ENCODE measurements at regions not wholly inside any gene's neighbourhood (a gene's known extent, or its start where the extent isn't known, plus 50 kb on each side); places are given as distances from the start of the nearest gene placed in this dataset.

DNA sequence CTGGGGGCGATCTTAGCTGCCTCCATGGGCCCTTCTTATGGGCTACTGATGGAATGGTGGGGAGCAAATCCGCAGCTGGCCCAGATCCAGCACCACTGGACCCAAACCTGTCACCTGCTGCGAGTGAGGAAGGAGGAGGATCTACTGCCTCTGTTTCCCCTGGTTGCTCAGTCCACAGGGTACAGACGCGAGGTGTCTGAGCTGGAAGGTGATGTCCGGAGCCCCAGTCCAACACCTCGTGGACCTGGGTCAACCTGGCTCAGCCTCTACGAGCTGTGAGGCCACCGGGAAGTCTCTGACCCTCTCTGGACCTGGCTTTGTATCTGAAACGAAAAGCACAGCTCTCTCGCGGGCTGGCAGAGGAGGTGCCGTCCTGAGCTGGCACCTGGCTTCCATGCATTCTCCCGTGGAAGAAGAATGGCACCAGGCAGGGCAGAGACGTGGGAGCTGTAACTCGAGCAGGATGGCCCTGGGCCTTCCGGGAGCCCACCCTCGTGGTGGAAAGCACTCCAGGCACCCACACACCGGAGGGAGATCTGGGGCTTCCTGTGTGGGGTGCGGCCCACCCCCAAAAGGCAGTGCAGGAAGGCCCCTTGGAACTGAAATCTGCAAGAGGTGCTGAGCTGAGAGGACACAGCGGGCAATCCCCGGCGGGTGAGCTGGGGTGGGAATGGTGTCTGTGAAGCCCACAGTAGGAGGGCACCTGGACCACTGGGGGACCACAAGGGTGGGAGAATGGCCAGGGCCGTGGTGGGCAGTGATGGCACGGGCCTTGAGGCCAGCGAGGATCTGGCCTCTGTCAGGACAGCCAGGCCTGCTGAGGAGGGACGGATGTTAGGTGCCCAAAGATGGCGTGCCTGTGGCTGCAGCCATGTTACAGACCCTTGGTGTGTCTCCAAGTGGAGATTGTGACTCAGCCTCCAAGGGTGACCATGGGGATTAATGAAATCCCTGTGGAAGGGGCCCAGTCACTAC is 133.4 kb downstream of the OLFM1 start:
- Histone ChIP-seq H3K18ac (ENCODE audit: low read depth in 1 of 2, low read length in 2 of 2) (no peak overlapping the region), H3K9ac (ENCODE audit: low read length) (no peak overlapping the region), H3K4me3 (ENCODE audit: insufficient read depth in 1 of 2, low read depth in 1 of 2, low read length in 2 of 2) (no peak overlapping the region), H3K23ac (ENCODE audit: low read length in 2 of 2) (no peak overlapping the region), H2BK12ac (ENCODE audit: low read length in 2 of 2) (no peak overlapping the region), H3K36me3 (ENCODE audit: control insufficient read depth in 1 of 2, insufficient read depth in 2 of 2, low read depth in 1 of 2, low read length in 2 of 2) (no peaks in the 10 kb centered on the region), H4K8ac (ENCODE audit: low read length) (no peak overlapping the region), H3K79me1 (replicated peaks; ENCODE audit: low read length, poor library complexity, severe bottlenecking) (no peaks in the 10 kb centered on the region), H3K9me3 (ENCODE audit: control insufficient read depth, low read length) (no peaks in the 10 kb centered on the region), H2AFZ (ENCODE audit: low read depth, low read length) (no peak overlapping the region), H3K4me1 (ENCODE audit: control insufficient read depth, insufficient read depth, low read depth, low read length) (no peaks in the 10 kb centered on the region), H2BK15ac (ENCODE audit: low read depth, poor library complexity, severe bottlenecking) (no peak overlapping the region), H3K27ac (ENCODE audit: low read length, poor library complexity, severe bottlenecking) (no peak overlapping the region), H3K14ac (ENCODE audit: low read length in 2 of 2) (no peak overlapping the region), H3K4ac (ENCODE audit: low read depth in 1 of 2, low read length in 2 of 2) (no peak overlapping the region), H2BK120ac (ENCODE audit: low read depth, low read length) (no peak overlapping the region), H3K27me3 (ENCODE audit: control insufficient read depth in 1 of 2, insufficient read depth in 1 of 2, low read length in 2 of 2) (peaks cover 0 to 49% of the 10 kb centered on the region in 2 experiments), H3K4me2 (ENCODE audit: low read length, poor library complexity, severe bottlenecking) (no peak overlapping the region), H4K91ac (ENCODE audit: low read length) (peak overlapping the region; percentile 76), H2AK5ac (ENCODE audit: low read length, severe bottlenecking) (no peak overlapping the region), H2BK5ac (ENCODE audit: low read depth, low read length, poor library complexity, severe bottlenecking) (no peak overlapping the region)
- 84% methylated on average over 28 of the region's 28 CpGs for WGBS
- no peak for DNase-seq

DNA sequence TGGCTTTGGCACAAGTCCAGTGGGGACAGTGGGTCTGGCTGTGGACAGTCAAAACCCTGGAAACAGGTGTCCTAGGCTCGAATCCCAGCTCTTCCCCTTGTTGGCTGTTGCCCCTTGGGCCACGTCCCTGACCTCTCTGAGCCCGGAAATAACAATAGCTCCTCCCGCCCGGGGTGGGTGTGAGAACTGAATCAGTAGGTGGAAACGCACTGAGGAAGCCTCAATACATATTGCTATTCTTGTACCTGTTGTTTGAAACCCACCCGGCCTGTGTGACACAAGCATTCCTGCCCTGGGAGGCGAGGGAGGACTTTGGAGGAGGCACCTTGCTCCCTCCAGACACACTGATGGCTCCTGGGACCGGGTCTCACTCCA is 134.1 kb downstream of the OLFM1 start:
- no peak overlapping the region for H4K8ac ChIP-seq (ENCODE audit: low read length)
- H2BK120ac ChIP-seq (ENCODE audit: low read depth, low read length), result no peak overlapping the region
- H3K9ac ChIP-seq (ENCODE audit: low read length), result no peak overlapping the region
- H2BK12ac ChIP-seq (ENCODE audit: low read length in 2 of 2), result no peak overlapping the region
- no peak overlapping the region for H3K18ac ChIP-seq (ENCODE audit: low read depth in 1 of 2, low read length in 2 of 2)
- H3K4ac ChIP-seq (ENCODE audit: low read depth in 1 of 2, low read length in 2 of 2), result no peak overlapping the region
- H2BK15ac ChIP-seq (ENCODE audit: low read depth, poor library complexity, severe bottlenecking), result no peak overlapping the region
- no peak overlapping the region for H4K91ac ChIP-seq (ENCODE audit: low read length)
- no peaks in the 10 kb centered on the region for H3K79me1 ChIP-seq (replicated peaks; ENCODE audit: low read length, poor library complexity, severe bottlenecking)
- no peak overlapping the region for H2BK5ac ChIP-seq (ENCODE audit: low read depth, low read length, poor library complexity, severe bottlenecking)
- H3K36me3 ChIP-seq (ENCODE audit: control insufficient read depth in 1 of 2, insufficient read depth in 2 of 2, low read depth in 1 of 2, low read length in 2 of 2), result no peaks in the 10 kb centered on the region
- no peak for DNase-seq
- H3K4me3 ChIP-seq (ENCODE audit: insufficient read depth in 1 of 2, low read depth in 1 of 2, low read length in 2 of 2), result no peak overlapping the region
- no peak overlapping the region for H2AK5ac ChIP-seq (ENCODE audit: low read length, severe bottlenecking)
- no peak overlapping the region for H3K27ac ChIP-seq (ENCODE audit: low read length, poor library complexity, severe bottlenecking)
- no peaks in the 10 kb centered on the region for H3K4me1 ChIP-seq (ENCODE audit: control insufficient read depth, insufficient read depth, low read depth, low read length)
- peaks cover 0 to 43% of the 10 kb centered on the region in 2 experiments for H3K27me3 ChIP-seq (ENCODE audit: control insufficient read depth in 1 of 2, insufficient read depth in 1 of 2, low read length in 2 of 2)
- 69% methylated on average over 9 of the region's 9 CpGs for WGBS
- H3K14ac ChIP-seq (ENCODE audit: low read length in 2 of 2), result no peak overlapping the region
- H2AFZ ChIP-seq (ENCODE audit: low read depth, low read length), result no peak overlapping the region
- H3K4me2 ChIP-seq (ENCODE audit: low read length, poor library complexity, severe bottlenecking), result no peak overlapping the region
- no peaks in the 10 kb centered on the region for H3K9me3 ChIP-seq (ENCODE audit: control insufficient read depth, low read length)
- H3K23ac ChIP-seq (ENCODE audit: low read length in 2 of 2), result no peak overlapping the region

DNA sequence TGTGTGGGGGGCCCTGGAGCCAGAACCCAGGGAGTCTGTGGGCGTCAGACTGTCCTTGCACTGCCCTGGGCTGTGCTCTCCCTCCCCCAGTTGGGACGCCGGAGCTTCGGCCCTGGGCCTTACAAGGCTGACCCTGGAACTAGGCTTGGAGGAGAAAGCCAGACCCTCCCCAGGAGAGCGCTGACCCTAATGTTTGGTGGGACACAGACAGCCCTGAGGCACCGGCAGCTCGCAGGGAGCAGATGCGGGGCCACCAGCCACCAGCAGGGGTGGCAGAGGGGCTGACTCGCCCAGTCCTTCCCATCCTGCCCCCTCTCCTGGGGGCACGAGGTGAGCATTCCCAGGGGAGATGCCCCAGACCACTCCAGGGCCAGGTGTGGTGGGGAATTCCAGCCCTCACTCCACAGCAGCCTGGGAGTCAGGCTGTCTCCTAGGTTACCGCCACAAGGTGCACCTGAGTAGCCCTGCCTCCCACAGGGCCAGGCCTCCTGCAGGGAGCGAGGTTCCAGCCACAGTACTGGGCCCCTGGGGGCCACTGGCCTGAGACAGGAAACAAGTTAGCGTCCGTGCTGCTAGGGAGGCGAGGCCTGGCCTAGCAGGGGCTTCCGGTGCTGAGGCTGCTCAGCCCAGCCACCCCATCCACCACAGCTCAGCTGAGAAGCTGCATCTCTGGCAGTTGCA is 134.6 kb downstream of the OLFM1 start:
- no peak overlapping the region for H3K4ac ChIP-seq (ENCODE audit: low read depth in 1 of 2, low read length in 2 of 2)
- H3K23ac ChIP-seq (ENCODE audit: low read length in 2 of 2), result no peak overlapping the region

More for the DNA sequence above, 134.6 kb downstream of the OLFM1 start:
- no peak overlapping the region for H2AFZ ChIP-seq (ENCODE audit: low read depth, low read length)
- no peaks in the 10 kb centered on the region for H3K9me3 ChIP-seq (ENCODE audit: control insufficient read depth, low read length)
- no peak overlapping the region for H4K91ac ChIP-seq (ENCODE audit: low read length)
- H3K79me1 ChIP-seq (replicated peaks; ENCODE audit: low read length, poor library complexity, severe bottlenecking), result no peaks in the 10 kb centered on the region
- no peak overlapping the region for H2BK15ac ChIP-seq (ENCODE audit: low read depth, poor library complexity, severe bottlenecking)
- H3K4me3 ChIP-seq (ENCODE audit: insufficient read depth in 1 of 2, low read depth in 1 of 2, low read length in 2 of 2), result no peak overlapping the region
- no peak overlapping the region for H4K8ac ChIP-seq (ENCODE audit: low read length)
- 55% methylated on average over 16 of the region's 16 CpGs for WGBS
- H2AK5ac ChIP-seq (ENCODE audit: low read length, severe bottlenecking), result no peak overlapping the region
- H2BK12ac ChIP-seq (ENCODE audit: low read length in 2 of 2), result no peak overlapping the region
- no peak overlapping the region for H2BK5ac ChIP-seq (ENCODE audit: low read depth, low read length, poor library complexity, severe bottlenecking)
- H3K36me3 ChIP-seq (ENCODE audit: control insufficient read depth in 1 of 2, insufficient read depth in 2 of 2, low read depth in 1 of 2, low read length in 2 of 2), result no peaks in the 10 kb centered on the region
- no peak overlapping the region for H3K4me2 ChIP-seq (ENCODE audit: low read length, poor library complexity, severe bottlenecking)
- H3K27ac ChIP-seq (ENCODE audit: low read length, poor library complexity, severe bottlenecking), result no peak overlapping the region
- H3K9ac ChIP-seq (ENCODE audit: low read length), result no peak overlapping the region
- H3K14ac ChIP-seq (ENCODE audit: low read length in 2 of 2), result no peak overlapping the region
- no peaks in the 10 kb centered on the region for H3K4me1 ChIP-seq (ENCODE audit: control insufficient read depth, insufficient read depth, low read depth, low read length)
- H2BK120ac ChIP-seq (ENCODE audit: low read depth, low read length), result no peak overlapping the region
- H3K27me3 ChIP-seq (ENCODE audit: control insufficient read depth in 1 of 2, insufficient read depth in 1 of 2, low read length in 2 of 2), result peaks cover 0 to 38% of the 10 kb centered on the region in 2 experiments
- DNase-seq, result no peak
- no peak overlapping the region for H3K18ac ChIP-seq (ENCODE audit: low read depth in 1 of 2, low read length in 2 of 2)

All from mesenchymal stem cell (in vitro differentiated cells and primary cell).